GM23338 (cell line): ENCODE measurements at regions not wholly inside any gene's neighbourhood (a gene's known extent, or its start where the extent isn't known, plus 50 kb on each side); places are given as distances from the start of the nearest gene placed in this dataset.

Experiments used
- ATAC-seq: fragments of 200-7000 bp; cut with Tn5 transposase; 3 replicates; pipeline ENCODE4 v1.9.1; 2020
- DNase-seq: peaks from one replicate; pipeline ENCODE4 v3.0.0-alpha.2; 2015; ENCODE audit warnings: low spot score
- H2AFZ ChIP-seq: fragments of 200-600 bp; sonication (generic); 2 replicates; pipeline ENCODE4 v1.8.0; 2016; ENCODE audit warnings: antibody characterized with exemption, mild to moderate bottlenecking, moderate library complexity
- H3F3A ChIP-seq: fragments of 200-600 bp; sonication (generic); replicated peaks from 2 replicates; pipeline ENCODE4 v1.8.0; 2017; ENCODE audit warnings: antibody characterized with exemption, mixed run types, low read depth
- H3K27ac ChIP-seq: fragments of 200-600 bp; sonication (generic); 2 replicates; pipeline ENCODE4 v1.6.1; 2016; ENCODE audit warnings: low read depth
- H3K27me3 ChIP-seq: fragments of 200-600 bp; sonication (generic); 2 replicates; pipeline ENCODE4 v1.8.0; 2016; ENCODE audit warnings: mild to moderate bottlenecking, mixed run types, moderate library complexity; ENCODE audit not compliant: insufficient read depth
- H3K36me3 ChIP-seq: fragments of 200-600 bp; sonication (generic); 2 replicates; pipeline ENCODE4 v1.8.0; 2016; ENCODE audit warnings: mild to moderate bottlenecking; ENCODE audit not compliant: insufficient read depth
- H3K4me1 ChIP-seq: fragments of 200-600 bp; sonication (generic); 2 replicates; pipeline ENCODE4 v1.8.0; 2016; ENCODE audit warnings: mild to moderate bottlenecking, moderate library complexity; ENCODE audit not compliant: insufficient read depth
- H3K4me2 ChIP-seq: fragments of 200-600 bp; sonication (generic); 2 replicates; pipeline ENCODE4 v1.7.1; 2017; ENCODE audit warnings: mixed run types
- H3K4me3 ChIP-seq: fragments of 200-600 bp; sonication (generic); 2 replicates; pipeline ENCODE4 v1.6.1; 2016; ENCODE audit warnings: mixed run types
- H3K79me2 ChIP-seq: fragments of 200-600 bp; sonication (generic); replicated peaks from 2 replicates; pipeline ENCODE4 v1.8.0; 2017; ENCODE audit warnings: mild to moderate bottlenecking; ENCODE audit not compliant: insufficient read depth
- H3K9me2 ChIP-seq: fragments of 200-600 bp; sonication (generic); 2 replicates; pipeline ENCODE4 v1.8.0; 2017; ENCODE audit not compliant: insufficient read depth
- H4K20me1 ChIP-seq: fragments of 200-600 bp; sonication (generic); replicated peaks from 2 replicates; pipeline ENCODE4 v1.8.0; 2017; ENCODE audit warnings: mild to moderate bottlenecking; ENCODE audit not compliant: insufficient read depth
- H3K27ac Mint-ChIP-seq: 2 replicates; pipeline ENCODE4 v1.8.0; 2020; ENCODE audit warnings: inconsistent platforms, mild to moderate bottlenecking, moderate library complexity, mixed read lengths
- H3K27me3 Mint-ChIP-seq: 3 replicates; pipeline ENCODE4 v1.8.0; 2022; ENCODE audit warnings: low read depth, mild to moderate bottlenecking, moderate library complexity, mixed read lengths, inconsistent platforms; ENCODE audit not compliant: insufficient read depth, poor library complexity
- H3K36me3 Mint-ChIP-seq: 3 replicates; pipeline ENCODE4 v1.8.0; 2021; ENCODE audit warnings: low read depth, mild to moderate bottlenecking, inconsistent platforms, moderate library complexity, mixed read lengths
- H3K4me1 Mint-ChIP-seq: 3 replicates; pipeline ENCODE4 v1.8.0; 2020; ENCODE audit warnings: mild to moderate bottlenecking, inconsistent platforms, mixed read lengths
- H3K4me3 Mint-ChIP-seq: 3 replicates; pipeline ENCODE4 v1.8.0; 2021; ENCODE audit warnings: moderate library complexity, mild to moderate bottlenecking, inconsistent platforms, mixed read lengths
- H3K9me3 Mint-ChIP-seq: 3 replicates; pipeline ENCODE4 v1.8.0; 2020; ENCODE audit warnings: moderate library complexity, mild to moderate bottlenecking, inconsistent platforms, mixed read lengths
- CREB1 ChIP-seq: fragments of 250-450 bp; sonication (Bioruptor Pico); IDR thresholded peaks from 2 replicates; pipeline ENCODE4 v1.5.0; 2020; ENCODE audit warnings: low read depth, mild to moderate bottlenecking, moderate library complexity
- CTCF ChIP-seq, 2 experiments: fragments of 200-600 bp in 1 of 2; sonication (generic) in 1 of 2; conservative IDR thresholded peaks; 2 replicates each; pipeline versions ENCODE4 v1.5.1 to v1.6.1; 2016 to 2017; ENCODE audit warnings: antibody characterized with exemption in 2 of 2, low read depth in 2 of 2, mild to moderate bottlenecking in 2 of 2, moderate library complexity in 1 of 2
- ETS1 ChIP-seq: IDR thresholded peaks from 2 replicates; pipeline ENCODE4 v1.6.1; 2016; ENCODE audit warnings: antibody characterized with exemption
- EZH2 ChIP-seq: fragments of 200-600 bp; sonication (generic); IDR thresholded peaks from one replicate; pipeline ENCODE4 v1.8.0; 2017; ENCODE audit warnings: antibody characterized with exemption, mild to moderate bottlenecking, low read depth; ENCODE audit not compliant: unreplicated experiment
- EZH2phosphoT487 ChIP-seq: fragments of 200-600 bp; sonication (generic); IDR thresholded peaks from one replicate; pipeline ENCODE4 v1.8.1; 2018; ENCODE audit warnings: antibody characterized with exemption; ENCODE audit not compliant: unreplicated experiment
- JUNB ChIP-seq: IDR thresholded peaks from one replicate; pipeline ENCODE4 v1.6.1; 2016; ENCODE audit warnings: antibody characterized with exemption; ENCODE audit not compliant: unreplicated experiment
- NANOG ChIP-seq: IDR thresholded peaks from 2 replicates; pipeline ENCODE4 v1.6.1; 2016; ENCODE audit warnings: antibody characterized with exemption, borderline replicate concordance
- POLR2AphosphoS5 ChIP-seq: IDR thresholded peaks from 2 replicates; pipeline ENCODE4 v1.6.1; 2016; ENCODE audit warnings: antibody characterized with exemption, low read depth
- REST ChIP-seq: IDR thresholded peaks from one replicate; pipeline ENCODE4 v1.6.1; 2018; ENCODE audit warnings: antibody characterized with exemption; ENCODE audit not compliant: unreplicated experiment
- STAT1 ChIP-seq: IDR thresholded peaks from one replicate; pipeline ENCODE4 v1.6.1; 2016; ENCODE audit warnings: antibody characterized with exemption; ENCODE audit not compliant: unreplicated experiment
- ZNF114 ChIP-seq: fragments of 250-450 bp; sonication (Bioruptor Pico); IDR thresholded peaks from 2 replicates; pipeline ENCODE4 v1.5.0; 2020; ENCODE audit warnings: mild to moderate bottlenecking, moderate library complexity
- ZNF331 ChIP-seq: fragments of 250-450 bp; sonication (Bioruptor Pico); IDR thresholded peaks from 2 replicates; pipeline ENCODE4 v1.5.0; 2020; ENCODE audit warnings: low read depth, mild to moderate bottlenecking, moderate library complexity
- ZNF462 ChIP-seq: fragments of 250-450 bp; sonication (Bioruptor Pico); IDR thresholded peaks from 2 replicates; pipeline ENCODE4 v1.5.0; 2020; ENCODE audit warnings: mild to moderate bottlenecking, moderate library complexity

GRCh38 chr12:60333461-60333860 is 737.6 kb downstream of the SLC16A7 start:
- Histone ChIP-seq H4K20me1 (no peaks in the 10 kb centered on the region), H3K36me3 (no peaks in the 10 kb centered on the region), H3K27me3 (no peaks in the 10 kb centered on the region), H3K4me2 (no peak overlapping the region), H3K27ac (no peak overlapping the region), H3F3A (no peaks in the 10 kb centered on the region), H3K9me2 (no peaks in the 10 kb centered on the region), H3K4me3 (no peak overlapping the region), H3K79me2 (no peaks in the 10 kb centered on the region), H3K4me1 (no peaks in the 10 kb centered on the region; the same call in 1 of the 2 replicates), H2AFZ (no peak overlapping the region)
- ATAC-seq (no peak), DNase-seq (no peak)
- Mint-ChIP-seq H3K4me3 (no peak overlapping the region), H3K4me1 (peaks cover 7% of the 10 kb centered on the region; the same call in 1 of the 3 replicates), H3K36me3 (no peaks in the 10 kb centered on the region), H3K9me3 (no peaks in the 10 kb centered on the region), H3K27me3 (no peaks in the 10 kb centered on the region), H3K27ac (no peak overlapping the region)
- TF ChIP-seq EZH2, result no peak
- TF ChIP-seq ETS1, result no peak
- TF ChIP-seq EZH2phosphoT487, result no peak
- no peak for TF ChIP-seq CTCF (conservative IDR thresholded peaks at IDR 0.05; ENCODE audit: low read depth in 2 of 2)
- no peak for TF ChIP-seq JUNB
- no peak for TF ChIP-seq POLR2AphosphoS5
- no peak for TF ChIP-seq REST
- TF ChIP-seq ZNF462 (CRISPR knock-in tag), result no peak
- TF ChIP-seq STAT1, result no peak
- TF ChIP-seq ZNF114 (CRISPR knock-in tag), result no peak
- no peak for TF ChIP-seq ZNF331 (CRISPR knock-in tag)
- TF ChIP-seq CREB1 (CRISPR knock-in tag), result no peak
- TF ChIP-seq NANOG, result no peak
